Stimulated activated CD4-positive, alpha-beta T cell treated with anti-CD3 and anti-CD28 coated beads, Interleukin-2, amount 100 ng/mL, for 24 hours (primary cell): ENCODE measurements at regions not wholly inside any gene's neighbourhood (a gene's known extent, or its start where the extent isn't known, plus 50 kb on each side); places are given as distances from the start of the nearest gene placed in this dataset.

Experiments used
- DNase-seq, 2 donors: peaks; one replicate each; pipeline ENCODE4 v3.0.0-alpha.2; 2020

DNA sequence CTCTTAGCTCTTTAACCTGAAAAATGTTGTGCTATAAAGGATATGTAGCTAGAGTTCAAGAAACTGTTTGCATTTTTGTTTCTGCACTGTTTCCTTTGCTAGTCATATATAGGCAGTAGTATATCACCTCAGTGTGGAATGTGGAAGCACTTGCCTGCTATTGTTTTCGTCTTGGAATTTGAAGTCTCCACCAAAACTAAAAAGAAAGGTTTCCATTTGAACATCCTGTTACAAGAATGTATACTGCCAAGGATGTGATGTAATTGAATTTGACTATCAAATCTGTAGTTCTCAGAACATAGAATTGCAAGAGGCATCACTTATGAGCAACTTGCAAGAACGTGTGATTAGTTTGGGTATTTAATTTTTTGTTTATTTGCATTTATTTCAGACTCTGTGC, 51.1 kb upstream of the MEOX2 start:
- DNase-seq = no peak
